ENCODE measurements at regions not wholly inside any gene's neighbourhood (a gene's known extent, or its start where the extent isn't known, plus 50 kb on each side); places are given as distances from the start of the nearest gene placed in this dataset.

DNA sequence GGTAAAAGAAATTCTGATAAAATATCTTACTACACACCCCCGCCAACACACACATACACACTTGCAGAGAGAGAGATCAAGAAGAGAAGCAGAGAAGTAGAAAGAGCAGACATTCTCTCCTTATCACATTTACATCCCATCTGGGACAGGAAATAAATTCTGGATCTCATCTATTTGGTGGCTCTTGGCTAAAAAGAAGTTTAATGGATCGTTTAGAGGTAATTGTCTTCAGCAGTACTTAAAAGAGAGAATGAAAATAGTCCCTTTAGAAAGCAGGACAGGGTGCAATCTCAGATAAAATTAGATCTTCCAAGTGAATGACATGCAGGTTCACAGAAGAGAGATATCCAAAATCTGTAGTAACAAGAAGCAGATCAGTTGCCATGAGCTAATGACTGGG is 1392.5 kb downstream of the RAPGEF2 start:
- H3K27ac ChIP-seq = no peak overlapping the region
- H3K9me3 ChIP-seq = no peaks in the 10 kb centered on the region
- ATAC-seq (ENCODE audit: insufficient number of reproducible peaks, low FRiP score, low read depth) (no peak), DNase-seq (ENCODE audit: low spot score) (no peak)
- no peaks in the 10 kb centered on the region for H3K27me3 ChIP-seq (replicated peaks; ENCODE audit: insufficient read depth)
- H3K4me3 ChIP-seq = no peak overlapping the region
- H3K4me1 ChIP-seq (ENCODE audit: control insufficient read depth in 1 of 2, low read depth in 2 of 2) = no peaks in the 10 kb centered on the region
- no peaks in the 10 kb centered on the region for H3K36me3 ChIP-seq
- TF ChIP-seq, protein P1, sequence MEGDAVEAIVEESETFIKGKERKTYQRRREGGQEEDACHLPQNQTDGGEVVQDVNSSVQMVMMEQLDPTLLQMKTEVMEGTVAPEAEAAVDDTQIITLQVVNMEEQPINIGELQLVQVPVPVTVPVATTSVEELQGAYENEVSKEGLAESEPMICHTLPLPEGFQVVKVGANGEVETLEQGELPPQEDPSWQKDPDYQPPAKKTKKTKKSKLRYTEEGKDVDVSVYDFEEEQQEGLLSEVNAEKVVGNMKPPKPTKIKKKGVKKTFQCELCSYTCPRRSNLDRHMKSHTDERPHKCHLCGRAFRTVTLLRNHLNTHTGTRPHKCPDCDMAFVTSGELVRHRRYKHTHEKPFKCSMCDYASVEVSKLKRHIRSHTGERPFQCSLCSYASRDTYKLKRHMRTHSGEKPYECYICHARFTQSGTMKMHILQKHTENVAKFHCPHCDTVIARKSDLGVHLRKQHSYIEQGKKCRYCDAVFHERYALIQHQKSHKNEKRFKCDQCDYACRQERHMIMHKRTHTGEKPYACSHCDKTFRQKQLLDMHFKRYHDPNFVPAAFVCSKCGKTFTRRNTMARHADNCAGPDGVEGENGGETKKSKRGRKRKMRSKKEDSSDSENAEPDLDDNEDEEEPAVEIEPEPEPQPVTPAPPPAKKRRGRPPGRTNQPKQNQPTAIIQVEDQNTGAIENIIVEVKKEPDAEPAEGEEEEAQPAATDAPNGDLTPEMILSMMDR (IDR thresholded peaks at IDR 0.05) = no peak

DNA sequence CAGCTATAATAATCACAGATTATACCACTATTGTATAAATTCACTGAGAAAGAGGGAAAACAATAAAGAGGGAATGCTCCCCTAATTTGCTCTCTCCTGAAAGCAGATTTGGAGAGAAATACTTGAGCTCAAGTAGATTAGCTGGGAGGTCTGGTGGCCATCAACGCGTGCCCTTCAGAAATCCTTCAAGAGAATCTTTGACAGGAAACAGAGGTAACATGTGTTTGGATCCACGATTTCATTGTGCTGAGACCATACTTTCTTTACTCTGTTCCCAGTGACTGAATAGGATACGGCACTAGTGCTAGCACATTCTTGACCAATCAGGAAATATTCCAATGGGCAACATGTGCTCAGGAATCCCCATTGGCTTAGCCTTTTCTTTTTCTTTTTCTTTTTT is 1395.3 kb downstream of the RAPGEF2 start:
- no peak overlapping the region for H3K4me3 ChIP-seq
- no peaks in the 10 kb centered on the region for H3K9me3 ChIP-seq
- DNase-seq (ENCODE audit: low spot score) (no peak), ATAC-seq (ENCODE audit: insufficient number of reproducible peaks, low FRiP score, low read depth) (no peak)
- no peaks in the 10 kb centered on the region for H3K27me3 ChIP-seq (replicated peaks; ENCODE audit: insufficient read depth)
- H3K27ac ChIP-seq = no peak overlapping the region
- H3K4me1 ChIP-seq (ENCODE audit: control insufficient read depth in 1 of 2, low read depth in 2 of 2) = no peaks in the 10 kb centered on the region
- TF ChIP-seq, protein P1 (IDR thresholded peaks at IDR 0.05) = no peak
- H3K36me3 ChIP-seq = no peaks in the 10 kb centered on the region

DNA sequence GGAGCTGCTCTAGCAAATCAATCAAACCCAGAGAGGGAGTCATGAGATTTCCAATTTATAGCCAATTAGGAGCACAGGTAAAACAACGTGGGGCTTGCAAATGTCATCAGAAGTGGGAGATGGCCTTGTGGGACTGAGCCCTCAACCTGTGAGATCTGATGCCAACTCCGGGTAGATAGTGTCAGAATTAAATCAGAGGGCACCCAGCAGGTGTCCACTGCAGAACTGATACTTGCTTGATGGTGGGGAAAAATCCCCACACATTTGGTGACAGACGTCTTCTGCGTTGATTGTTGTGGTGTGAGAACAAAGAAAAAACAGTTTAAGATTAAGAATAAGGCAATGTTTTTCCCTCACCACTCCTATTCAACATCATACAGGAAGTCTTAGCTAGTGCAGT is 1402.8 kb downstream of the RAPGEF2 start:
- H3K4me1 ChIP-seq (ENCODE audit: control insufficient read depth in 1 of 2, low read depth in 2 of 2) = no peaks in the 10 kb centered on the region

DNA sequence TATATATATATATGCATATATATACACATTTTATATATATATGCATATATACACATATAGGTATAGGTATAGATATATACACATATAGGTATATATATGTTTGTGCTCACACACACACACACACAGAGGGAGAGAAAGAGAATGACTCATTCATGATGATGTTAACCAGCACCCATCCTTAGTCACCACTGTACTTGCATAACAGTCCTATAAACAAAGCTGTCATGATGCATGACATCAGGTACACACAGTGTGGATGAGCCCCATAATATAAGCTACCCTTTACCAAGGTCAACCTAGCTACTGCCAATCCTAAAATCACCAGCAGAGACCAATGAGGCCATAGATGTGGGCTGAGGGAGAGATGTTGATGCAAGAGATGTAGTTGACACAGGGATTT is 1408.0 kb downstream of the RAPGEF2 start:
- Histone ChIP-seq H3K27me3 (replicated peaks; ENCODE audit: insufficient read depth) (no peaks in the 10 kb centered on the region), H3K27ac (no peak overlapping the region), H3K4me1 (ENCODE audit: control insufficient read depth in 1 of 2, low read depth in 2 of 2) (no peaks in the 10 kb centered on the region), H3K4me3 (no peak overlapping the region), H3K36me3 (no peaks in the 10 kb centered on the region), H3K9me3 (no peaks in the 10 kb centered on the region)
- DNase-seq (ENCODE audit: low spot score) (no peak), ATAC-seq (ENCODE audit: insufficient number of reproducible peaks, low FRiP score, low read depth) (no peak)
- TF ChIP-seq, protein P1 (IDR thresholded peaks at IDR 0.05) = no peak

More for the DNA sequence above, 1402.8 kb downstream of the RAPGEF2 start:
- H3K27me3 ChIP-seq (replicated peaks; ENCODE audit: insufficient read depth) = no peaks in the 10 kb centered on the region
- H3K4me3 ChIP-seq = no peak overlapping the region
- H3K9me3 ChIP-seq = no peaks in the 10 kb centered on the region
- H3K36me3 ChIP-seq = no peaks in the 10 kb centered on the region
- ATAC-seq (ENCODE audit: insufficient number of reproducible peaks, low FRiP score, low read depth) (no peak), DNase-seq (ENCODE audit: low spot score) (no peak)
- TF ChIP-seq, protein P1 (IDR thresholded peaks at IDR 0.05) = no peak
- no peak overlapping the region for H3K27ac ChIP-seq

DNA sequence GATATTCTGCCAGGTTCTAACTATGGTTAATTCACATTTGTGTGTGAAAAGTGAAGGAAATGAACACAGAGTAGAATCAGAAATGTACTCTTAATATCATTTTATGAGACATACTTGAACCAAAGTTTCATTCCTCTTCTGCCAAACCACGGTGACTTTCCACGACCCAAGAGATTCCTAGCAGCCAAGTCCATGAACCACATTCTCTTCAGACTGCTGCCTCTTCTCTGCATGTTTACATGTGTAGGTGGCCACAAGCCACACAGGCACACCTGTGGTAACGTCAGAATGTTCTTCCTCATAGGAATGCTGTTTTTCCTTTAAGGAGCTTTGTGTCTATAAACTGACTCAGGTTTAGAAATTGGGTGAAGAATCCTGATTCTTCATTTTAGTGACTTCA is 1411.2 kb downstream of the RAPGEF2 start:
- ATAC-seq (ENCODE audit: insufficient number of reproducible peaks, low FRiP score, low read depth) (no peak), DNase-seq (ENCODE audit: low spot score) (no peak)
- H3K36me3 ChIP-seq = no peaks in the 10 kb centered on the region
- H3K4me3 ChIP-seq = no peak overlapping the region
- no peaks in the 10 kb centered on the region for H3K9me3 ChIP-seq
- H3K27ac ChIP-seq = no peak overlapping the region
- no peaks in the 10 kb centered on the region for H3K4me1 ChIP-seq (ENCODE audit: control insufficient read depth in 1 of 2, low read depth in 2 of 2)
- TF ChIP-seq, protein P1 (IDR thresholded peaks at IDR 0.05) = no peak
- H3K27me3 ChIP-seq (replicated peaks; ENCODE audit: insufficient read depth) = no peaks in the 10 kb centered on the region

Measured in thoracic aorta (tissue), 2 donors.